Stimulated activated CD4-positive, alpha-beta T cell treated with anti-CD3 and anti-CD28 coated beads, Interleukin-4, amount 100 ng/mL, for 4 hours (primary cell): ENCODE measurements at regions not wholly inside any gene's neighbourhood (a gene's known extent, or its start where the extent isn't known, plus 50 kb on each side); places are given as distances from the start of the nearest gene placed in this dataset.

Experiments used
- DNase-seq, 2 experiments: peaks; one replicate each; pipeline ENCODE4 v3.0.0-alpha.2; 2020

GRCh38 chr14:51552768-51553404 is 98.8 kb upstream of the FRMD6 start:
- no peak for DNase-seq

- no peak for DNase-seq
Observed at GRCh38 chr14:51554339-51554920, 97.3 kb upstream of the FRMD6 start.

GRCh38 chr14:51554953-51555352 is 96.8 kb upstream of the FRMD6 start:
- DNase-seq: no peak

- DNase-seq: no peak
Observed at GRCh38 chr14:51561141-51561540, 90.6 kb upstream of the FRMD6 start.

GRCh38 chr14:51562816-51563215 is 88.9 kb upstream of the FRMD6 start:
- DNase-seq: no peak

- no peak for DNase-seq
Observed at GRCh38 chr14:51563560-51563959, 88.2 kb upstream of the FRMD6 start.

GRCh38 chr14:51564460-51564859 is 87.2 kb upstream of the FRMD6 start:
- no peak for DNase-seq

GRCh38 chr14:51564986-51565604 is 86.6 kb upstream of the FRMD6 start:
- DNase-seq: no peak

GRCh38 chr14:51566831-51567582 is 84.7 kb upstream of the FRMD6 start:
- DNase-seq: no peak

GRCh38 chr14:51568366-51568765 is 83.3 kb upstream of the FRMD6 start:
- DNase-seq: no peak

GRCh38 chr14:51573607-51574006 is 78.1 kb upstream of the FRMD6 start:
- DNase-seq: no peak

GRCh38 chr14:51574009-51574408 is 77.7 kb upstream of the FRMD6 start:
- DNase-seq: no peak

GRCh38 chr14:51575349-51576116 is 76.2 kb upstream of the FRMD6 start:
- no peak for DNase-seq

GRCh38 chr14:51576117-51576430 is 75.6 kb upstream of the FRMD6 start:
- no peak for DNase-seq

GRCh38 chr14:51576879-51577278 is 74.8 kb upstream of the FRMD6 start:
- no peak for DNase-seq

- DNase-seq: no peak
Observed at GRCh38 chr14:51578853-51579252, 72.9 kb upstream of the FRMD6 start.

GRCh38 chr14:51581017-51581881 is 70.5 kb upstream of the FRMD6 start:
- DNase-seq: no peak

- no peak for DNase-seq
Observed at GRCh38 chr14:51582437-51582836, 69.3 kb upstream of the FRMD6 start.

GRCh38 chr14:51585055-51585454 is 66.7 kb upstream of the FRMD6 start:
- DNase-seq: no peak

- DNase-seq: no peak
Observed at GRCh38 chr14:51592836-51593235, 58.9 kb upstream of the FRMD6 start.

- no peak for DNase-seq
Observed at GRCh38 chr14:51593397-51593796, 58.3 kb upstream of the FRMD6 start.

GRCh38 chr14:51595881-51596455 is 55.7 kb upstream of the FRMD6 start:
- no peak for DNase-seq
